ENCODE measurements at regions not wholly inside any gene's neighbourhood (a gene's known extent, or its start where the extent isn't known, plus 50 kb on each side); places are given as distances from the start of the nearest gene placed in this dataset.

DNA sequence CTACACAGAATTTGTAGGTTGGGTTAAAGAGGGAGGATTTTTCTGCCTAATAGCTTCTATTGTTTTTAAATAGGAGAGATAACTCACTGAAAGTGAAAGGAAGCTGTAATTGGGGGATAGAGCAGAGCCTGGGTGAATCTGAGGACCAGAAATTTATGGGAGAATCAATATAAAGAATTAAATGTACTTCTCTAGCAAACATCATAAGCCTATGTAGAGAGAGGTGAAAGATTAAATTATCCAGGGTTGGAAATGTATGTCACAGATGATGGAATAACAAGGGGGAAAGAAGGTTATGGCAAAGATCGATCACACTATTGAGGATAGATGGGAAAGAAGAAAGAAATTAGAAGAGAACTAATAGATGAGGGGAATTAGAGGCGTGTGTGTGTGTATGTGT lies 104.4 kb upstream of the DCAF8L1 start:
- no peak for DNase-seq (ENCODE audit: low read depth)
- TF ChIP-seq, protein P1, sequence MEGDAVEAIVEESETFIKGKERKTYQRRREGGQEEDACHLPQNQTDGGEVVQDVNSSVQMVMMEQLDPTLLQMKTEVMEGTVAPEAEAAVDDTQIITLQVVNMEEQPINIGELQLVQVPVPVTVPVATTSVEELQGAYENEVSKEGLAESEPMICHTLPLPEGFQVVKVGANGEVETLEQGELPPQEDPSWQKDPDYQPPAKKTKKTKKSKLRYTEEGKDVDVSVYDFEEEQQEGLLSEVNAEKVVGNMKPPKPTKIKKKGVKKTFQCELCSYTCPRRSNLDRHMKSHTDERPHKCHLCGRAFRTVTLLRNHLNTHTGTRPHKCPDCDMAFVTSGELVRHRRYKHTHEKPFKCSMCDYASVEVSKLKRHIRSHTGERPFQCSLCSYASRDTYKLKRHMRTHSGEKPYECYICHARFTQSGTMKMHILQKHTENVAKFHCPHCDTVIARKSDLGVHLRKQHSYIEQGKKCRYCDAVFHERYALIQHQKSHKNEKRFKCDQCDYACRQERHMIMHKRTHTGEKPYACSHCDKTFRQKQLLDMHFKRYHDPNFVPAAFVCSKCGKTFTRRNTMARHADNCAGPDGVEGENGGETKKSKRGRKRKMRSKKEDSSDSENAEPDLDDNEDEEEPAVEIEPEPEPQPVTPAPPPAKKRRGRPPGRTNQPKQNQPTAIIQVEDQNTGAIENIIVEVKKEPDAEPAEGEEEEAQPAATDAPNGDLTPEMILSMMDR (IDR thresholded peaks at IDR 0.05; ENCODE audit: low read depth, low read length, missing control alignments): no peak
- H3K4me3 ChIP-seq (ENCODE audit: low read depth, low read length): no peak overlapping the region

DNA sequence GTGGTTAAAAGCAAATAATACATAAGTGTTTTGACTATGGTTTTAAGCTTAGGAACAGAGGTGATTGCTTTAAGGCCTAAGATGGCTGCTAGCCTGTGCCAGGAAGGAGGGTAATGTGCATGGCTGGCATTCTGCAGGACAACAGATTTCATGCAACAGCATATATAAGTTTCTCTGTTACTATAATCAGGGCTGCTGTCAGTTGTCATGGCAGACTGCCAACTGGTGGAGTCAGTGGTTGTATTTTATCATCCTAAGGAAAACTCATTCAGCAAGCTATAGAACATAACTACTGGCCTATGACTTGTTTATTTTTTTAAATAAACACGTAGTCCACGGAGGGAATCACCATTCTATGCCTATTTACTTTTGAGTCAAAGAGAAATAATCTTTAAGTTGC lies 77.7 kb upstream of the DCAF8L1 start:
- no peak for DNase-seq (ENCODE audit: low read depth)
- TF ChIP-seq, protein P1 (IDR thresholded peaks at IDR 0.05; ENCODE audit: low read depth, low read length, missing control alignments): no peak
- no peak overlapping the region for H3K4me3 ChIP-seq (ENCODE audit: low read depth, low read length)

DNA sequence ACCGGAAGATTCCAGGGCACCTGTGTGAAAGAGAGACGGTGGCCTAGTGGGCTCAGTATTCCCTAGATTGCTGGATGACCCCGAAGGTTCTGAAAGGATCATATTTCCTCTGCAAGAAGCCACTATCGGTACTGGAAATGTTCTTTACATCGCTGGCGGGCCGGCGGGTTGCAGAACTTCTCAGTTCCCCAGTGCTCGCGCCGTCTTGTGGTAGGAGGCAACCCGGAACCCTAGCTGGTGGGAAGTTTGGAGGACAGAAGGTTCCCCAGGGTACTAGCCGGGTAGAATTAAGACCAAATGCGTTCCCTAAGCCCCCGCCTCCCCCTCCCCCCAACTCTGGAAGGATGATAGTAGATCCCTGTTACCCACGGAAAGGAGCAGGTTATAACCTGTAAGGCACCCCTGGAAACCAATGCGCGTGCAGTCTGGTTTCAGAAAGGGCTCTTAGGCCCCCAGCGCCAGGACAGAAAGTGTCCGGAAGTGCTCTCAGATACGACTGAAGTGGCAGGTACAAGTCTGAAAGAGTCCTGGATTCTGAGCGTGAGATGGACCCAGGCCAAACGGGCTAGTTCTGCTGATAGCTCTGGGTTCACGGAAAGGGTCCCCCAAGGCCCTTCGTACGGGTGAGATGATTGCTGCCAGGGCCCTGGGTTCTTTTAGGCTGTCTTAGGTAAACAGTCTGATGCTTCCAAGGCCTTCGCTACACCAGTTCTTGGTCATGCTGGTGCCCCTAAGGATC lies 61.7 kb upstream of the DCAF8L1 start:
- no peak overlapping the region for H3K4me3 ChIP-seq (ENCODE audit: low read depth, low read length)
- TF ChIP-seq, protein P1 (IDR thresholded peaks at IDR 0.05; ENCODE audit: low read depth, low read length, missing control alignments): no peak
- DNase-seq (ENCODE audit: low read depth): no peak

DNA sequence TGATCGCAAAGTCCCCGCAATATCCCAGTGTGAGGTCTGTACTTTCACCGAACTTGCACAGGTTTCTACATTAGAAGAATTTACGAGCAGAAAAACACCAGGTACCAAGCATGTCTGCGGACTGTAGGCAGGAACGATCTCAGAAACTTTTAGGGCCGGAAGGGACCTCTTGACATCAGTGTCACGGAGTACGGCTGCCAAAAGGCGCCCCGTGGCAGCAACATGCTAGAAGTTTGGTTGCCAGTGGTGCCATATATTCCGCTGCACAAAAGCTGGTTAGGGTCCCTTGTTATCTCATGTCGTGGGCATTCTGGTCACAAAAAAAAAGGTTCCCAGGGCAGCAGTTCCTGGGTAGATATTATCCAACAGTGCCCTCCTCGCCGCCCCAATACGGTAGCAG lies 61.0 kb upstream of the DCAF8L1 start:
- TF ChIP-seq, protein P1 (IDR thresholded peaks at IDR 0.05; ENCODE audit: low read depth, low read length, missing control alignments): no peak
- no peak for DNase-seq (ENCODE audit: low read depth)

DNA sequence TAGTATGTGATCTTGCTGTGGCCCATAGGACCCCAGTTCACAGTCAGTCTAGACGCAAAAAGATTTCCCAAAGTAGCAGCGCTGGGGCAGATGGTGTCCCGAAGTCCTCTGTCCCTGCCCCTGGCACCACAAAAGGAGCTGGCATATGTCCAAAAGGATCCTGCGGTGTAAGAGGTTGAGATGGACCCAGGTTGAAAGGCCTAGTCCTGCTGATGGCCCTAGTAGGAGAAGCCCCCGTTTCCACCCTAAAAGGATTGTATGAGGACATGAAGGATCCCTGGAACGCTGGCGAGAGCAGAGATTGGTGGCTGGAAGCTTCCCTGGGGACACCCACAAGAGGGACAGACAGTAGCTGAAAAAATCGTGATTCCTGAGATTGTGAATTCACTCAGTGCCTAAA lies 58.0 kb upstream of the DCAF8L1 start:
- TF ChIP-seq, protein P1 (IDR thresholded peaks at IDR 0.05; ENCODE audit: low read depth, low read length, missing control alignments): no peak
- DNase-seq (ENCODE audit: low read depth): no peak
- H3K4me3 ChIP-seq (ENCODE audit: low read depth, low read length): no peak overlapping the region

More for the DNA sequence above, 61.0 kb upstream of the DCAF8L1 start:
- H3K4me3 ChIP-seq (ENCODE audit: low read depth, low read length): no peak overlapping the region

All from GM12864 (cell line).